ENCODE measurements at regions not wholly inside any gene's neighbourhood (a gene's known extent, or its start where the extent isn't known, plus 50 kb on each side); places are given as distances from the start of the nearest gene placed in this dataset.
"Not testable (repeated sequence)": the region's sequence is repeated elsewhere in the genome, so short reads cannot be mapped to it uniquely, and the experiment has no call there.

DNA sequence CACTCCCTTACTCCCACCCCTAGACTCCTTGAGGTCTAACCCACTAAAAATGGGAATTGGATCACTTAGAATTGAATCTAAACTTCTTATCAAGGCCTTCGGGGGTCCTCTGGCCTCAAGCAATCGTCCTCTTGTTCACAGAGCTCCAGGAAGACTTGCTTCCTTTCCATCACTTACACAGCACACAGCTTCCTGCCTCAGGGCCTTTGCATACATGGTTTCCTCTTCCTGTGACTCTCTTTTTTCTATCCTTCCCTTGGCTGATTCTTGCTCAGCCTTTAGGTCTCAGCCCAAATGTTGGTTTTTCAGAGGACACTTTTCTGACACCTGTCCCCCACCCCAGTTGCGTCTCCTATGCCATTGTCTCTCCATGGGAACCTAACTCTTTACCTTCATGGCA is 50.0 kb upstream of the ALDH1B1 start:
- DNase-seq (ENCODE audit: low spot score), result no peak

DNA sequence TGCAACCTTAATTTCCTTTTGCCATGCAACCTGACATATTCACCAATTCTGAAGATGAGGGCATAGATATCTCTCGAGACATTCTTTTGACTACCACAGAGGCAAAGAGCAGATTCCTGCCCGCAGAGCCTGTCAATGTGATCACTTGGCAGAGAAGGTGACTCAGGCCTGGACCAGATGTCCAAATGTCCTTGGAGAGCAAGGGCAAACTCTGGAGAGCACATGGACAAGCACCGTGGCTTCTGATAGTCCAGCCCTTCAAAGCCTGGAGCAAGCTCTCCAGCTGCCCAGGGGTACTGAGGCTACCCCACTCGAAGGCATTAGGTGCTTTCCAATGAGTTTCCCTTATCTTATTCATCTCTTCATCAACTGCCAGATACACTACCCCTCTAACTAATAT is 50.4 kb upstream of the ALDH1B1 start:
- DNase-seq (ENCODE audit: low spot score), result no peak

DNA sequence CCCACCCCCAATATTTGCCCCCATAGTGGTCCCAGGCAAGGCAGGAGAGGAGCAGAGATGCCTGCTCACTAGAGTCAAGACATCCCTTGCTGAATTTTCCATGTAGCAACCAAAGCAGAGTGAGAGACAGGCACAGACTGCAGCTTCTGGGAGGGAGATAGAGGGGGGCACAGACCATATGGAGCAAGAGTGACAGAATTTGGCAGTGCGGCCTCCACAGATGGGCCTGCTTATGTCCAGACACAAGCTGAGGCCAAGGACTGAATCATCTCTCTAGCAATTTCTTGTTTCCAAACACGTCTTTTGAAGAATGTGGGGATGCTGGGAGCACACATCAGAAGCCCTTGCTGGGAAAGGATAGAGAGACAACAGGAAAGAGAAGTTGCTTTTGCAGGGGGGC is 53.0 kb upstream of the ALDH1B1 start:
- no peak for DNase-seq (ENCODE audit: low spot score)

DNA sequence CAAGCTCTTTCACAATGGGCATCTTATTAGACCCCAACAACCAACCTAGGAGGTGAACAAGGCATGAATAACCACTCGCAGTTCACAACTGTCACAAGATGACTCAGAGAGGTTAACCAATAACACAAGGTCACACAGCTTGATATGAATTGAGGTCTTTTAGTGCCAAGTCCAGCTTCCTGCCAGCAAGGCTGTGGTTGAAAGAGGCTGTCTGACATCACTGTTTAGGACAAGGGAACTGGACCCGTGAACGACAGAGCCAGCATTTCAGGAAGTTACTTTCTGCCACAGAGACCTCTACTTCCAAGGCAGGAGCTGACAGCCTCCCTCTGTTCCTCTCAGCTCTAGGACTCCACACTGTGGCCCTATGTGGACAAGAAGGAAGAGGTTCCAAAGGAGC is 53.4 kb upstream of the ALDH1B1 start:
- no peak for DNase-seq (ENCODE audit: low spot score)

DNA sequence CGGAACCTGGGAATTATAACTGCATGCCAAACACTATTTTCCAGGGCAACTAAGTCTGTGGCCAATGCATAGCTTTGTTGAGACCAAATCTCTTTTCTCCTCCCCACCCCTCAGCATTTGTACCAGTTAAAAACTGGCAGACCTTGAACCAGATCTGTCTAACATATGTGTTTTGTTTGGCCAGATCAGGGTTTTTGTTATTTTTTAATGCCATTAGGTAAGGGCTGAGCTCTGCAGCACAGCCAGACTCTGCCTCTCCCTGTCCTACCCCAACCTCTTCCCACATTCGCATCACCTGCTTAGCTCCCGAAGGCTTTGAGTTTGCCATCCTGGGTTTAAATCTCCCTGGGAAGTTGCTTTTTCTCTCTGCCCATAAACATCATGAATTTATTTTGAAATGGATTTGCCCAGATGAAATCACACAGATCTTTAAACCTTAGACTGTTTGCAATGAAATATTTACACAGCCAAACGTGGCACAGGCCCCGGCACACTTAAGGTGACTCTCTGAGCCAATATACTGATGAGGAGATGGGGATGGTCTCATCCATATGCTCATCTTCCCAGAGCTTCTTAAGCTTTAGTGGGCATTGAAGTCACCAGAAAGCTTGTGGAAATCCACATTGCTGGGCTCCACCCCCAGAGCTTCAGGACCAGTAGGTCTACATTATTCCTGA is 54.0 kb upstream of the ALDH1B1 start:
- no peak for DNase-seq (ENCODE audit: low spot score)

DNA sequence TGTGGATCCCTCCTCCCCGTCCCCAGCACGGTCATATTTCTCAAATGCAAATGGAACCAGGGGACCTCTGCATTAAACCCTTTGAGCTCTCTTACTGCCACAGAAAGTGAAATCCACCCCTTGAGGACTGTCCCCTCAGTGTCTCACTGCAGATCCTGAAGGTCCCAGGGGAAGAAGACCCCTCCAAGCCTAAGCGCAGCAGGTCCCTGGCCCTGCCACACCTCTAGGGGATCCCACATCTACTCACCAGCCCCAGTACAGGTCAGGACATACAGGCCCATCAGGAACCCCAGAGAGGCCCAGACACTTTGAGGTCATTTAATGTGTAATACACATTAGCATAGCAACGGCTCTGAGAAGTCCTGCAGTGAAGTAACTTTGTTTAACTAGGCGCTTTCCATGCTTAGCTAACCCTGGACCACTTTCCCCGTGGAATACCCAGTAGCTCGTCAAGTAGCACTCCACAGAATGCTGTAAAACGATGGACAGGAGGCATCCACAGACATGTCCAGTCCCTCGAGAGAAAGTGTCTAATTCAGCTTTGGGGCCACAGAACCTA is 54.7 kb upstream of the ALDH1B1 start:
- DNase-seq (ENCODE audit: low spot score), result no peak

DNA sequence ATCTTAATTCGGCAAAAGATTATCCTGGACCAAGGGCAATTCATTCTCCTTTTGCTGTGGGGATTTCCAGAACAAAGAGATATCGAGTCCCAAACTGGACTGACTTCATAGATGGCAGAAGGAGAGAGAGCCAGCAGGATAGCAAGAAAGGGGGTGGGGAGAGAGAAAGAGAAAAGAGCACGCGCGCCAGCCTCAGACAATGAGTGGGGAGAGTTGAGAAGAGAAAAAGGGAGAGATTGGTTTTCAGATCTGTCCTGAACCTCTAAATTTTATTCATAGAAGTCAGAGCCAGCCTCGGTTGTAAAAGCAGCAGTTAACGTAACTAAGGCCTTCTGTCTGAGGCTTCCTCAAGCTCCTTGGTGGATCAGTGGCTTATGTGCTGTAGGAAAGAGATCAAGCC is 55.3 kb upstream of the ALDH1B1 start:
- no peak for DNase-seq (ENCODE audit: low spot score)

DNA sequence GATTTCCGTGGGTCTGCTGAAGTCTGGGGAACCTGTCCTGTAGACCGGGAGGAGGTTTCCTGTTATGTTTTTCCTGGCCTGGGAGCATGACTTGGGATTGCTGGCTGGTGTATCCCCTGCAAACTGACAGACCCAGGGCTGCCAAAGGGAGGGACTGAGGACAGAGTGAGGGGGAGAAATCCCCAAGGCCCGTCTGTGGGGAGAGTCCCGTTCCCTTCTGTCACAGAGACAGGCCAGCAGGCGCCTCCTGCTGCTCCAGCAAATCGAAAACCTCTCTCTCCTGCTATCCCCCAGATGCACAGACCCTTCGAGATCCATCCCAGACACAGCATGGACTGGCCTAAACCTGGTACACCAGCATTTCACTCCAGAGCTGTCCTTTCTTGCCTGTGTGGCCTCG is 56.2 kb upstream of the ALDH1B1 start:
- DNase-seq (ENCODE audit: low spot score), result no peak

DNA sequence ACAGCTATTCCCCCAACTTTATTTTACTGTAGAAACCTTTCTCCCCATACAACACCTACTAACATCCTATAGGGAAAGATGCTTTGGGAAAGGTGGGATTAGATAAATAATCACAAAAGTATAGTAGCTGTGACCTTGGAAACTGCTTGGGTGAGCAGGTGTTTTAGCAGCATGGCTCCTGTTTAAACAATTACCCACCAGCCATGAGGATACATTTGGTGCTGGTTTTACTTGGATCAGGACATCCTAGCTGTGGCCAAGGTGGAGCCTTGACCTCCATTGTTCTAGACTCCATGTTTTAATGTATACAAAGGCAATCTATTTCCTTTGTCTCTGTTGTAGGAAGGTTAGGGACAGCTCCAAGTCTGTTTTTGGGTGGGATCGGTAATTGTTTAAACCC is 56.8 kb upstream of the ALDH1B1 start:
- no peak for DNase-seq (ENCODE audit: low spot score)

DNA sequence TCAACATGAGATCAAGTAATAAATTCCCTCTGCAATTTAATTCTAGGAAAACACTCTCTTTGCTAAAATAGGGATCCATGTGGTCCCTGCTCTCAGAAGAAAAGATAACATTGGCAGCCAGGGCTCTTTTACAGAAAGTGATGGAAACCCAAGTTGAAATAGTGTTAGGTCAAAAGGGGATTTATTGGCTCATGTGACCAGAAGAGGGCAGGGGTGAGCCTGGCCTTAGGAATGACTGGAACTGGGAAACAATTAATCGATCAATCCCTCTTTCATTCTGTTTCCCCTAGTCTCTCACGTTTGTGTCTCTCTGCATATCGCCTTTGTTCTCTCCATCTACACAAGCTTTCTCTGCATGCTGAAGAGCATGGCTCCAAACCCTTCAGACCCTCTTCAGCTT is 58.3 kb upstream of the ALDH1B1 start:
- DNase-seq (ENCODE audit: low spot score), result no peak

DNA sequence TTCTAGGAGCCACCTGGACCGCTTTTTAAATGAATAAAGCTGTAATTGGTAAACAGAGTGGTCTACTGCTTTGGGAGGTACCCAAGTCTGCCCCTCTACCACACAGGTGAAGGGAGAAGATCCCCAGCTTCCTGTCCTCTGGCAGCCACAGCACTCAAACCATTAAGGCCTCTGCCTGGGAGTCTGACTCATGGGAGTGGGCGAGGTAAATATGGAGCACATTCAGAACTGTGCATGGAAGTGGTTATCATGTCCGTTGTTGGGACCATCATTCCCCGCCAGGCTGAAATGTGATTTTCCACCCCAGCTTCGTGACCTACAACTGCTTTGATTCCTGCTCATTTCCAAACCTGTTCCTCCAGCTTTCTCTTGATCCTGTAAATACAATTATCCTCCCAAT is 59.5 kb upstream of the ALDH1B1 start:
- DNase-seq (ENCODE audit: low spot score), result no peak

DNA sequence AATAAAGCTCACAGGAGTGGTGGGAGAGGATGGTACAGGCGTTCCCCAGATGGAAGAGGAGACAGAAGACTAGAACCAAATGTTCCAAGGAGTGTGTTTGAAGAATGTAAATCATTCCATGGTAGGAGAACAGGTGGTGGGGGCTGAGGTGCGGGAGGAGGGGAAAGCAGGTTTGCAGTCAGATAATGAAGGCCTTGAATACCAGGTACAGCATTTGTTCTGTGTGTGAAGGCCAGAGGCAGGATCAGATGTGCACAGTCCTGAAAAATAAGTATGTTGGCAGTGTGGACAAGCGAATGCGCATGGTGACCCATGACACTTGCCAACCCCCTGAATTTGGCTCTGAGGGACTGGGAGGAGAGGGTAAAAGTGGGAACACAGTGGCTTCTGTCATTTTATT is 59.9 kb upstream of the ALDH1B1 start:
- no peak for DNase-seq (ENCODE audit: low spot score)

DNA sequence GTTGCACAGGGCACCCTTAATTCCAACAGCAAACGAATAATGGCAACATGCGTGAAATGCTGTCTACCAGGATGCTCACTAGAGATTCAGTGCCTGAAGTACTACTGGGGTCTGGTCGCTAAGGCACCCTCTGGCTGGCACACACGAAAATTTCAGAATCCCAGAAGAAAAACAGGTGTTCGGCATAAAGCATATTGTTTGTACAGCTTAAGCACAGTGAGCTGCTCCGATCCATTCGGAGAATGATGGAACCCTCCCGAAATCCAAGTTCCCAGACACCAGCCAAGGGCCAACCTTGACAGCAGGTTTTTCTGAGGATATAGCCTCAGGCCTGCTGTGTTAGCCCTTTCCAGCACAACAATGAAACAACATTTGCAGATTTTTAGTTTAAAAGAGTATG is 61.4 kb upstream of the ALDH1B1 start:
- DNase-seq (ENCODE audit: low spot score), result no peak

DNA sequence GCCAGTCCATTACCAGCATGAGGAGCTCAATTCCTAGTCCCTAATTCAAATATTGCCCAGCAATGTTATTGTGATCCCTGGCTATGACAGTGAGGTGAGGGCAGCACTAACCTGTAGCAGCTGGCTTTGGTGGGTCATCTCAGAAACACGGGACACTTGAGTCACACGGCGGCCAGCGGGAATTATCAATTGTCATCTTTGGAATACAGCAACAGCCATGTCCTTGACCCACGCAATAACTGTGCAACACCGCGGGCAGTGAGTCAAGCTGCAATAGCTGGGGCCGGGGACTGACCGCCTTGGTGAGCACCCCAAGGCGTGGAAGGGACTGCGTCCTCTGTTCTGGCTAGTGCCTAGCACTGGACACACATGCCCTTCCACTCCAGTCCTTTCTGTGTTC is 62.5 kb upstream of the ALDH1B1 start:
- DNase-seq (ENCODE audit: low spot score), result no peak

DNA sequence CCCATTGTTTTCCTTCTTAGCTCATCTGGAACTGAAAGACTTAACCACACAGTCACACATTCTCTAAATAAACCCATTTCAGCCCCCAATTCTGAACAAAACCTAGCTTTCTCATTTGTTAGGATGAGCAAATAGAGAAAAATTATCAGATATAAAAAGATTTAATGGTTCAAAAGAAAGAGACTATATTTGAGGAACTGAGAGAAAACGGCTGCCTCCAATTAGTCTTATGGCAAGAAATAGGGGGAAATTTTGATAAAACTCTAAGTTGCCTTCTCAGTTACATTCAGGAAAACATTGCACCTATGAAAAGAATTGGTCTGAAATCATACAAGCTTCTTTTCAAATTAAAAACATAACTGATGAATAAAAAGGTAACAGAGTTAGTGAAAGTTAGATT is 63.7 kb upstream of the ALDH1B1 start:
- DNase-seq (ENCODE audit: low spot score), result no peak

DNA sequence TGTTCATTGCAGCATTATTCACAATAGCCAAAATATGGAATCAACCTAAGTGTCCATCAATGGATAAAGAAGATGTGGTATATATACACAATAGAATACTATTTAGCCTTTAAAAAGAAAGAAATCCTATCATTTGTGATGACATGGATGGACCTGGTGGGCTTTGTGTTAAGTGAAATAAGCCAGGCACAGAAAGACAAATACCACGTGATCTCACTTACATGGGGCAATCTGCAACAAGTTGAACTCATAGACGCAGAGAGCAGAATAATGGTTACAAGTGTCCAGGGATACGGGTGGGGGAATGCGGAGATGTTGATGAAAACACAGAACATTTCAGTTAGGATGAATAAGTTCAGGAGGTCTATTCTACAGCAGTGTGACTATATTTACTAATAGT is 66.4 kb upstream of the ALDH1B1 start:
- DNase-seq (ENCODE audit: low spot score), result no peak

DNA sequence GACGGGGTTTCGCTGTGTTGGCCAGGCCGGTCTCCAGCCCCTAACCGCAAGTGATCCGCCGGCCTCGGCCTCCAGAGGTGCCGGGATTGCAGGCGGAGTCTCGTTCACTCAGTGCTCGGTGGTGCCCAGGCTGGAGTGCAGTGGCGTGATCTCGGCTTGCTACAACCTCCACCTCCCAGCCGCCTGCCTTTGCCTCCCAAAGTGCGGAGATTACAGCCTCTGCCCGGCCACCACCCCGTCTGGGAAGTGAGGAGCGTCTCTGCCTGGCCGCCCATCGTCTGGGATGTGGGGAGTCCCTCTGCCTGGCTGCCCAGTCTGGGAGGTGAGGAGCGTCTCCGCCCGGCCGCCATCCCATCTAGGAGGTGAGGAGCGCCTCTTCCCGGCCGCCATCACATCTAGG is 68.3 kb upstream of the ALDH1B1 start:
- not testable (repeated sequence) for DNase-seq (ENCODE audit: low spot score)

DNA sequence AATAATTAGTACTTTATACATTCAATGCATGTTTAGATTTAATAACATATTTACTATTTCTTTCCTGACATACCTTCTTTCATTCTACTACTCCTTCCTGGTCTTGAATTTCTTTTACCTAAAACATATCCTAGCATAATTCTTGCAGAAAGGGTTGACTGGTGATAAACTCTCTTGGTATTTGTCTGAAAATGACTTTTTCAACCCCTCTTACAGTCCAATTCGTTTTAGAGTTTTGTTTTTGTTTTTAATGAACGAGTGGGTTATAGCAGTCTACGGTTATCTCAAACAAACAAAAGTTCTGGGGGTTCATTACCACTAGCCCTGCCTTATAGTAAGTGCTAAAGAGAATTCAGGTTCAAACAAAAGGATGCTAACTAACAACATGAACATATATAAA is 69.6 kb upstream of the ALDH1B1 start:
- no peak for DNase-seq (ENCODE audit: low spot score)

DNA sequence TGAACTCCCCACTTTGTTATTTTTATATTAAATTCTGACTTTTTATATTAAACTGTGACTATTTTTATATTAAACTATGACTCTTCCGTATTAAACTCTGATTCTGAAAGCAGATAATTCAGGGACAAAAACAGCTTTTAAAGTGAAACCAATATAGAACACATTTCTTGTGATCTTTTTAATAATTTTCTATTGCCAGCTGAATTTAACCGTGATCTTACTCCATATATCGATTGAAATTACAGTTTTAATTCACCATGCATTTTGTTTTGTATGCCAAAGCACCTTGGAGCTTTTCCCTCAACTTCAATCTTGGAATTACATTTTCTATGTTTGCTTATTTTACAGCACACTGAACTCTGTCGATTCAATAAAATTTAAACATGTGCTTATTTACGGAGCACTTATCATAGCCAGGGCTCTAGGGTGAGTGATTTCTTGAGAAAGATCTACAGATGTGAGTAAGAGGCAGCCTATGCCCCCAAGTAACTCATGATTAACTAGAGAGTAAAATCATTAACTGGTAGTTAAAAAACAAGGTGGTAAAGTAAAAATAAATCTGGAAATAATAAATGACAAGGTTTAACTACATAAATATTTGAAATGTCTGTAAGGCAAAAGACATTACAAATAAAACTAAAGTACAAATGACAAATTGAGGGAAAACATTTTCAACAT is 72.9 kb upstream of the ALDH1B1 start:
- no peak for DNase-seq (ENCODE audit: low spot score)

DNA sequence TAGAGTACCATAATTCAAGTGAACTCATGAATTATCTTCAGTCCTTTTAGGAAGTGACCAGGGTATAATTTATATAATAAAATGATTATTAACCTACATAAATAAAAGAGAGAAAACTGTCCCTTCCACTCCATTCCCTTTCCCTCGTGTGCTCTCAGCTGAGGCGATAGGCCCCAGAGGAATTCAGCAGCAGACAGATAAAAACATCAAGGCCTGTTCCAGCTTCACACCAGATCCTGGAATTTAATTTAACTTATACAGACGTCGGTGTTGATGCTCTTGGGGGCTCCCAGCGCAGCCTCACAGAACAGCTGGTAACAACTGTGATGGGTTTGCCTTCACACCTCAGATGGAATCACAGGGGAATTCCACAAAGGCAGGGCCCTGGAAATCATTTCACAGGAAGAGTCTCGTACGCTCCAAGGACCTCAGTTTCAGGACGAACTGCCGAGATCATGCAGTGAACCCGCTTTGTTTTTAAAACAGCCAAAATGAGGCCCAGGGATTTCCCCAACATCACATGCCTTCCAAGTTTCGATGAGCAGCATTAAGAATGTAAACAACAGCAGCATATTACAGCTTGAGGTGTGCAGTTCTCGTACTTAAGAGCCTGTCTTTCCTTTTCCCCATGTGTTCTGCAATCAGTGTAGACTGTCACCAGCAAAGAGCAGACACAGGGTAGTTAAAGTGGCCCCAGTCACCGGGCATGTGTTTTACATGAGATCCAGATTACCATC is 73.6 kb upstream of the ALDH1B1 start:
- no peak for DNase-seq (ENCODE audit: low spot score)

DNA sequence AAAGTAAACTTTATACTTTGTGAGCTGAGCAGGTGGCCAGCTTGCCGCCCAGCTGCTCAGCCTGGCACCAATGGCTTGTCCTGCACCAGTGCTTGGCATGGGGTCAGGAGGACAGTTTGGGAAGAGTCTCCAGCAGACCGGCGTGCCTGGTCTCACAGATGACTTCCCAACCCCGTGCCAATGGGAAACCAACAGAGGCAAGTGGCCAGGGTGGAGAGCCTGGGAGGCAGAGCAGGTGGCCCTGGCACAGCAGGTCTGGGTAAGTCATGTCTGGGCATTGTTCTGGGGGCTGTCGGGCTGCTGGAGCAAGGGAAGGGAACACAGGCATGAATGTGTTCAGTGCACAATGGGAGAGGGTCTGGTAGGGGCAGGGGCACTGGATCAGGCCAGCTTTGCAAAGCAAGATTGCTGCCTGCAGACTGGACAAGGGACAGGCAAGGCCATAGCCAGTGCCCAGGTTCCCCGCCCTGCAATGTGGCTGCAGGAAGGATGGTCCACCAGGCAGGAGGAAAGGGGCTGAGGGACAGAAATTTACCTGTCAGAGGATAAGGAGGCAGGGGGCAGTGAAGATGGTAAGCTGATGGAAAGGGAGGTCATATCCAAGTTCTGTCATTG is 76.2 kb upstream of the ALDH1B1 start:
- no peak for DNase-seq (ENCODE audit: low spot score)

DNA sequence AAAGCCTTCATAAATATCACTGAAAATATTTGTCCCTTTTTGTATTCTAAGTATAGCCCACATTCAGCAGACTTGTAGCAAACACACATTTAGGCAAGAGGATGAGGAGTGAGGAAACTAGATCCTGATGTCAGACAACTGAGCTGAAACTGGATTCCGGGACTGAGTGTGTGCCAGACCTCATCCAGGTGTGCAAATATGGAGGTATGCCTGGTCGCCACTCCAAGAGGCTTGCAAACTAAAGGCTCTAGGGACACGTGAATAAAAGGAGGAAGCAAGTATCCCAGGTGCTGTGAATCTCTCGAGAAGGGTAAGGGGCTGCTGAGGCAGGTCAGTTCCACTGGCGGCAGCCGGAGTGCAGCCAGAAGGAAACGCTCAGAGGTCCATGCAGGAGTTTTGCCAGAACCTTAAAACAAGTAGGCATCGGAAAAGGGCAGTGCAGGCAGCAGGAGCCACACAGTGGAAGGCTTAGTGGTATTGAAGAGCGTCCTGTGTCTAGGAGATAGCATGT is 77.4 kb upstream of the ALDH1B1 start:
- DNase-seq (ENCODE audit: low spot score), result no peak

All from mesenteric fat pad (tissue), 1 donor.